GM12878 (cell line): ENCODE measurements at regions not wholly inside any gene's neighbourhood (a gene's known extent, or its start where the extent isn't known, plus 50 kb on each side); places are given as distances from the start of the nearest gene placed in this dataset.

Source experiments
- ATAC-seq: fragments of 200-7000 bp; cut with Tn5 transposase; 3 replicates; pipeline ENCODE4 v1.9.1; 2020; ENCODE audit warnings: mild to moderate bottlenecking, moderate library complexity
- BruUV-seq: library from RNA; stranded (reverse); fragments of 400-500 nt; replicated peaks from 2 replicates; lab custom pipeline; 2021; lab: Mats Ljungman, UMichigan
- CTCF ChIA-PET: fragments of 300-600 bp; sonication (Branson Sonifier 250); formaldehyde crosslinking; extraction: SDS; loops from one replicate; lab custom pipeline; 2021; ENCODE audit warnings: inconsistent platforms; lab: Yijun Ruan, JAX
- POLR2A ChIA-PET: fragments of 350-600 bp; formaldehyde crosslinking; extraction: SDS; loops from one replicate; lab custom pipeline; 2021; ENCODE audit warnings: inconsistent platforms; lab: Charles Lee
- RAD21 ChIA-PET: fragments of 300-600 bp; sonication (Branson Sonifier 250); formaldehyde crosslinking; loops from one replicate; lab custom pipeline; 2023; ENCODE audit warnings: antibody characterized with exemption; ENCODE audit not compliant: unreplicated experiment; lab: Charles Lee
- SMC1A ChIA-PET: fragments of 300-600 bp; sonication (Branson Sonifier 250); formaldehyde crosslinking; loops from one replicate; lab custom pipeline; 2023; ENCODE audit not compliant: unreplicated experiment, uncharacterized antibody; lab: Charles Lee
- DNase-seq: peaks from one replicate; pipeline ENCODE4 v3.0.0-alpha.2; 2011; ENCODE audit warnings: low read depth, low spot score
- FAIRE-seq: peaks from 3 replicates; lab custom pipeline; 2011; peaks lifted over from hg19 to GRCh38; lab: Jason Lieb, UNC
- H2AFZ ChIP-seq: 2 replicates; pipeline ENCODE4 v1.6.0; 2011; ENCODE audit warnings: low read depth, low read length, control low read depth; ENCODE audit not compliant: control insufficient read depth
- H3K27ac ChIP-seq: 2 replicates; pipeline ENCODE4 v1.5.1; 2011; ENCODE audit warnings: control low read depth; ENCODE audit not compliant: control insufficient read depth, insufficient read depth
- H3K27me3 ChIP-seq, 2 experiments: replicated peaks in 1 of 2; 2 replicates each; pipeline versions ENCODE4 v1.6.0 to v1.6.1; 2011; ENCODE audit warnings: low read length in 1 of 2; ENCODE audit not compliant: control insufficient read depth in 2 of 2, insufficient read depth in 2 of 2
- H3K36me3 ChIP-seq, 2 experiments: 2 replicates each; pipeline ENCODE4 v1.5.1; 2011; ENCODE audit warnings: low read length in 1 of 2; ENCODE audit not compliant: control insufficient read depth in 2 of 2, insufficient read depth in 2 of 2
- H3K4me1 ChIP-seq: 2 replicates; pipeline ENCODE4 v1.6.1; 2011; ENCODE audit warnings: mild to moderate bottlenecking, low read length, moderate library complexity, mixed read lengths; ENCODE audit not compliant: control insufficient read depth, insufficient read depth
- H3K4me2 ChIP-seq: 2 replicates; pipeline ENCODE4 v1.6.0; 2011; ENCODE audit warnings: control low read depth; ENCODE audit not compliant: control insufficient read depth, insufficient read depth
- H3K4me3 ChIP-seq: fragments of 200-600 bp; sonication (generic); 2 replicates; pipeline ENCODE4 v1.5.1; 2016
- H3K79me2 ChIP-seq: 2 replicates; pipeline ENCODE4 v1.6.0; 2011; ENCODE audit warnings: low read length; ENCODE audit not compliant: control insufficient read depth, insufficient read depth
- H3K9ac ChIP-seq: 2 replicates; pipeline ENCODE4 v1.8.0; 2011; ENCODE audit warnings: low read length, control low read depth, mixed read lengths; ENCODE audit not compliant: control insufficient read depth, insufficient read depth
- H3K9me3 ChIP-seq: replicated peaks from 3 replicates; pipeline ENCODE4 v1.5.1; 2011; ENCODE audit warnings: mild to moderate bottlenecking, low read length; ENCODE audit not compliant: control insufficient read depth, insufficient read depth
- H4K20me1 ChIP-seq: 2 replicates; pipeline ENCODE4 v1.6.0; 2011; ENCODE audit not compliant: control insufficient read depth, insufficient read depth
- BCL11A ChIP-seq: IDR thresholded peaks from 2 replicates; pipeline ENCODE4 v1.6.1; 2011; ENCODE audit warnings: low read depth, low read length
- CEBPZ ChIP-seq: fragments of 150-350 bp; IDR thresholded peaks from 2 replicates; pipeline ENCODE4 v1.6.1; 2016; ENCODE audit warnings: low read depth, low read length
- CUX1 ChIP-seq: IDR thresholded peaks from 2 replicates; pipeline ENCODE4 v1.6.1; 2012; ENCODE audit warnings: improper control_type of control experiment, low read depth, low read length; ENCODE audit not compliant: insufficient replicate concordance
- ESRRA ChIP-seq: IDR thresholded peaks from 2 replicates; pipeline ENCODE4 v1.6.1; 2012; ENCODE audit warnings: mild to moderate bottlenecking, low read length, improper control_type of control experiment
- EZH2 ChIP-seq: IDR thresholded peaks from 2 replicates; pipeline ENCODE4 v1.6.1; 2012; ENCODE audit warnings: low read depth, mild to moderate bottlenecking, control low read depth, inconsistent platforms, low read length, borderline replicate concordance; ENCODE audit not compliant: control insufficient read depth
- FOXK2 ChIP-seq: fragments of 450-650 bp; IDR thresholded peaks from 2 replicates; pipeline ENCODE4 v1.6.1; 2017; ENCODE audit warnings: mild to moderate bottlenecking, moderate library complexity
- HDAC2 ChIP-seq: fragments of 200-600 bp; sonication (generic); IDR thresholded peaks from 2 replicates; pipeline ENCODE4 v1.6.1; 2017
- MEF2A ChIP-seq: IDR thresholded peaks from 2 replicates; pipeline ENCODE4 v1.6.1; 2011; ENCODE audit warnings: low read depth, mild to moderate bottlenecking, low read length, moderate library complexity; ENCODE audit not compliant: insufficient read depth
- NR2C2 ChIP-seq: IDR thresholded peaks from 2 replicates; pipeline ENCODE4 v1.6.1; 2011; ENCODE audit warnings: borderline replicate concordance, low read depth; ENCODE audit not compliant: control insufficient read depth, insufficient read length
- PKNOX1 ChIP-seq: fragments of 450-650 bp; IDR thresholded peaks from 2 replicates; pipeline ENCODE4 v1.6.1; 2016; ENCODE audit warnings: mild to moderate bottlenecking
- PML ChIP-seq: IDR thresholded peaks from 2 replicates; pipeline ENCODE4 v1.6.1; 2012; ENCODE audit warnings: low read length, inconsistent platforms
- SMC3 ChIP-seq: IDR thresholded peaks from 2 replicates; pipeline ENCODE4 v1.6.1; 2011; ENCODE audit warnings: low read length, improper control_type of control experiment, borderline replicate concordance
- TCF12 ChIP-seq: IDR thresholded peaks from 2 replicates; pipeline ENCODE4 v1.6.1; 2011; ENCODE audit warnings: low read depth, mild to moderate bottlenecking, low read length
- ZNF207 ChIP-seq: fragments of 450-650 bp; IDR thresholded peaks from 2 replicates; pipeline ENCODE4 v1.6.1; 2014; ENCODE audit warnings: antibody characterized with exemption, mild to moderate bottlenecking, borderline replicate concordance
- ZSCAN29 ChIP-seq: fragments of 450-650 bp; IDR thresholded peaks from 2 replicates; pipeline ENCODE4 v1.6.1; 2017; ENCODE audit warnings: mild to moderate bottlenecking, moderate library complexity
- WGBS: methylation state at CpG from one replicate; pipeline ENCODE4 v1.1.6; 2016; ENCODE audit warnings: low lambda C conversion rate; ENCODE audit not compliant: insufficient replicate concordance, insufficient coverage; ENCODE audit errors: missing lambda C conversion rate; 5-methylcytosine and 5-hydroxymethylcytosine counted together
- in situ Hi-C: fragments of 300-500 bp; cut with MboI; formaldehyde crosslinking; loops from 9 replicates; pipeline ENCODE4 v1.14.3; 2018; ENCODE audit warnings: mixed read lengths
- intact Hi-C: fragments of 100-400 bp; cut with micrococcal nuclease; formaldehyde crosslinking; loops from one replicate; pipeline ENCODE4 v1.14.2; 2022; ENCODE audit not compliant: unreplicated experiment
- TF ChIP-seq, protein P1 (sequence below): IDR thresholded peaks from 2 replicates; pipeline ENCODE4 v1.6.1; 2012; ENCODE audit warnings: low read depth, low read length, improper control_type of control experiment

GRCh38 chrX:39556056-39556455, 541.7 kb downstream of the BCOR start:
- FAIRE-seq (no peak), ATAC-seq (no peak), DNase-seq (no peak)
- CTCF ChIA-PET, result no interaction called here
- Histone ChIP-seq H3K4me3 (no peak overlapping the region), H3K4me2 (no peak overlapping the region), H3K79me2 (no peaks in the 10 kb centered on the region), H2AFZ (no peak overlapping the region), H3K36me3 (no peaks in the 10 kb centered on the region), H3K27me3 (no peaks in the 10 kb centered on the region; a peak in 1 of 4 replicates), H4K20me1 (no peaks in the 10 kb centered on the region), H3K9ac (no peak overlapping the region), H3K4me1 (no peaks in the 10 kb centered on the region; the same call in 1 of the 2 replicates), H3K9me3 (no peaks in the 10 kb centered on the region), H3K27ac (no peak overlapping the region)
- RAD21 ChIA-PET, result no interaction called here
- BruUV-seq, result no TSS peak
- WGBS, result 50% methylated on average over 3 of the region's 3 CpGs
- in situ Hi-C loops (no loop called here), intact Hi-C loops (no loop called here)
- SMC1A ChIA-PET, result interaction anchor here (0.5 kb wide), 1 partner anchor 686 kb away, joined by 5 read pairs; no protein-coding TSS in a partner anchor
- POLR2A ChIA-PET, result no interaction called here
- TF ChIP-seq HDAC2 (no peak), CEBPZ (no peak), ZSCAN29 (no peak), PKNOX1 (no peak), TCF12 (no peak), NR2C2 (no peak), ESRRA (no peak), FOXK2 (no peak), BCL11A (no peak), PML (no peak), SMC3 (no peak), CUX1 (no peak), EZH2 (no peak), MEF2A (no peak), ZNF207 (no peak)
- TF ChIP-seq, protein P1, sequence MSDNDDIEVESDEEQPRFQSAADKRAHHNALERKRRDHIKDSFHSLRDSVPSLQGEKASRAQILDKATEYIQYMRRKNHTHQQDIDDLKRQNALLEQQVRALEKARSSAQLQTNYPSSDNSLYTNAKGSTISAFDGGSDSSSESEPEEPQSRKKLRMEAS, result no peak
